AG04449 (cell line): ENCODE measurements at regions not wholly inside any gene's neighbourhood (a gene's known extent, or its start where the extent isn't known, plus 50 kb on each side); places are given as distances from the start of the nearest gene placed in this dataset.
"Not testable (repeated sequence)": the region's sequence is repeated elsewhere in the genome, so short reads cannot be mapped to it uniquely, and the experiment has no call there.

Experiments used
- CTCF ChIA-PET: fragments of 350-600 bp; formaldehyde crosslinking; extraction: SDS; loops from one replicate; lab custom pipeline; 2021; ENCODE audit warnings: antibody characterized with exemption; lab: Yijun Ruan, JAX
- POLR2A ChIA-PET: fragments of 400-600, 350-600 bp; formaldehyde crosslinking; extraction: SDS; loops from one replicate; lab custom pipeline; 2020; ENCODE audit warnings: antibody characterized with exemption, inconsistent platforms; lab: Yijun Ruan, JAX
- DNase-seq: peaks from one replicate; pipeline ENCODE4 v3.0.0-alpha.2; 2010; ENCODE audit warnings: low read depth, low spot score
- H3K4me3 ChIP-seq: 2 replicates; pipeline ENCODE4 v1.5.1; 2011; ENCODE audit warnings: low read depth, mild to moderate bottlenecking, control low read depth, low read length
- CTCF ChIP-seq: IDR thresholded peaks from one replicate; pipeline ENCODE4 v1.5.1; 2011; ENCODE audit warnings: mild to moderate bottlenecking, moderate library complexity, low read length, control low read depth, inconsistent platforms; ENCODE audit not compliant: insufficient read depth; ENCODE audit errors: missing control alignments

GRCh38 chr9:85167146-85167545 lies 497.6 kb downstream of the NTRK2 start:
- ChIA-PET POLR2A (no interaction called here), CTCF (no interaction called here)
- H3K4me3 ChIP-seq: no peak overlapping the region
- no peak for TF ChIP-seq CTCF
- DNase-seq: no peak

GRCh38 chr9:85163825-85164224 lies 494.3 kb downstream of the NTRK2 start:
- no peak overlapping the region for H3K4me3 ChIP-seq
- ChIA-PET CTCF (no interaction called here), POLR2A (no interaction called here)
- DNase-seq: no peak
- no peak for TF ChIP-seq CTCF

GRCh38 chr9:85163415-85163814 lies 493.9 kb downstream of the NTRK2 start:
- DNase-seq: no peak
- no peak overlapping the region for H3K4me3 ChIP-seq
- POLR2A ChIA-PET: no interaction called here
- CTCF ChIA-PET: no interaction called here
- TF ChIP-seq CTCF: no peak

- CTCF ChIA-PET: no interaction called here
- H3K4me3 ChIP-seq: no peak overlapping the region
- no peak for DNase-seq
- POLR2A ChIA-PET: no interaction called here
- TF ChIP-seq CTCF: no peak
Observed at GRCh38 chr9:85162822-85163221, 493.3 kb downstream of the NTRK2 start.

- CTCF ChIA-PET, POLR2A ChIA-PET, DNase-seq, H3K4me3 ChIP-seq: not testable (repeated sequence)
Observed at GRCh38 chr9:85160944-85161343, 491.4 kb downstream of the NTRK2 start.

- no peak for DNase-seq
- TF ChIP-seq CTCF: no peak
- CTCF ChIA-PET: no interaction called here
- H3K4me3 ChIP-seq: no peak overlapping the region
- POLR2A ChIA-PET: no interaction called here
Observed at GRCh38 chr9:85158512-85158911, 489.0 kb downstream of the NTRK2 start.

- CTCF ChIA-PET: no interaction called here
- no peak for TF ChIP-seq CTCF
- DNase-seq: no peak
- H3K4me3 ChIP-seq: no peak overlapping the region
- POLR2A ChIA-PET: no interaction called here
Observed at GRCh38 chr9:85157772-85158171, 488.2 kb downstream of the NTRK2 start.
